ENCODE measurements at regions not wholly inside any gene's neighbourhood (a gene's known extent, or its start where the extent isn't known, plus 50 kb on each side); places are given as distances from the start of the nearest gene placed in this dataset.

- Histone ChIP-seq H3K4me2 (replicated peaks; ENCODE audit: extremely low read depth, low read length, poor library complexity, severe bottlenecking) (no peak overlapping the region), H4K20me1 (ENCODE audit: insufficient read depth, low read length) (no peaks in the 10 kb centered on the region), H3K9ac (ENCODE audit: insufficient read depth, low read length, poor library complexity, severe bottlenecking) (no peak overlapping the region), H3K36me3 (replicated peaks in 1 of 2; ENCODE audit: control insufficient read depth in 1 of 2, insufficient read depth in 2 of 2, low read length in 2 of 2) (no peaks in the 10 kb centered on the region), H3K4me3 (replicated peaks in 1 of 3; ENCODE audit: low read depth in 2 of 3, low read length in 3 of 3) (no peak overlapping the region), H3K4me1 (ENCODE audit: control insufficient read depth in 1 of 2, insufficient read depth in 2 of 2, low read length in 2 of 2) (peaks cover 26 to 29% of the 10 kb centered on the region in 2 donors), H3K9me3 (replicated peaks in 1 of 2; ENCODE audit: control insufficient read depth in 1 of 2, insufficient read depth in 1 of 2, low read length in 2 of 2) (peaks cover 10 to 13% of the 10 kb centered on the region in 2 donors), H2AFZ (ENCODE audit: insufficient read depth, low read depth, low read length, poor library complexity, severe bottlenecking) (no peak overlapping the region), H3K27ac (ENCODE audit: low read depth in 1 of 2, low read length in 2 of 2) (no peak overlapping the region), H3K27me3 (ENCODE audit: control insufficient read depth in 2 of 2, insufficient read depth in 2 of 2, low read length in 2 of 2) (no peaks in the 10 kb centered on the region), H3K79me2 (ENCODE audit: insufficient read depth, low read length) (no peaks in the 10 kb centered on the region)
- no peak for TF ChIP-seq CTCF (IDR thresholded peaks at IDR 0.05)
- Mint-ChIP-seq H3K4me1 (peaks cover 28% of the 10 kb centered on the region), H3K27me3 (ENCODE audit: low read depth in 3 of 3) (peaks cover 0 to 2% (median 1%) of the 10 kb centered on the region in 3 donors), H3K27ac (peak overlapping the region in 1 of 7 donors; percentile 78), H3K4me3 (no peak overlapping the region), H3K9me3 (peaks cover 2 to 18% (median 14%) of the 10 kb centered on the region in 7 donors), H3K36me3 (no peaks in the 10 kb centered on the region)
- WGBS (ENCODE audit: insufficient coverage): 90% methylated on average over 5 of the region's 6 CpGs
- intact Hi-C loops (cut with micrococcal nuclease): loop anchor here in 1 of 2 donors (5.0 kb wide), 1 partner anchor 67 kb away; the partner anchor contains the start of gene ATF3
- no peak for DNase-seq
Observed at GRCh38 chr1:212539737-212540430, 68.7 kb upstream of the ATF3 start.

GRCh38 chr1:212542761-212543187 lies 65.8 kb upstream of the ATF3 start:
- Mint-ChIP-seq H3K27ac (peak overlapping the region; percentile 95 to 98 (median 97)), H3K9me3 (peaks cover 0 to 6% (median 5%) of the 10 kb centered on the region in 7 donors), H3K36me3 (no peaks in the 10 kb centered on the region), H3K4me3 (peak overlapping the region in 1 of 2 donors; percentile 67), H3K4me1 (peaks cover 44% of the 10 kb centered on the region), H3K27me3 (ENCODE audit: low read depth in 3 of 3) (no peaks in the 10 kb centered on the region)
- Histone ChIP-seq H2AFZ (ENCODE audit: insufficient read depth, low read depth, low read length, poor library complexity, severe bottlenecking) (peak overlapping the region; percentile 47), H3K27ac (ENCODE audit: low read depth in 1 of 2, low read length in 2 of 2) (peak overlapping the region; percentile 87 to 94), H3K4me3 (replicated peaks in 1 of 3; ENCODE audit: low read depth in 2 of 3, low read length in 3 of 3) (peak overlapping the region in 1 of 3 experiments; percentile 51), H3K4me1 (ENCODE audit: control insufficient read depth in 1 of 2, insufficient read depth in 2 of 2, low read length in 2 of 2) (peaks cover 43 to 48% of the 10 kb centered on the region in 2 donors), H3K4me2 (replicated peaks; ENCODE audit: extremely low read depth, low read length, poor library complexity, severe bottlenecking) (peak overlapping the region; percentile 42), H3K79me2 (ENCODE audit: insufficient read depth, low read length) (no peaks in the 10 kb centered on the region), H3K9me3 (replicated peaks in 1 of 2; ENCODE audit: control insufficient read depth in 1 of 2, insufficient read depth in 1 of 2, low read length in 2 of 2) (peaks cover 2 to 3% of the 10 kb centered on the region in 2 donors), H3K36me3 (replicated peaks in 1 of 2; ENCODE audit: control insufficient read depth in 1 of 2, insufficient read depth in 2 of 2, low read length in 2 of 2) (no peaks in the 10 kb centered on the region), H4K20me1 (ENCODE audit: insufficient read depth, low read length) (no peaks in the 10 kb centered on the region), H3K9ac (ENCODE audit: insufficient read depth, low read length, poor library complexity, severe bottlenecking) (peak overlapping the region; percentile 32), H3K27me3 (ENCODE audit: control insufficient read depth in 2 of 2, insufficient read depth in 2 of 2, low read length in 2 of 2) (no peaks in the 10 kb centered on the region)
- WGBS (ENCODE audit: insufficient coverage): 0% methylated on average over 2 of the region's 5 CpGs
- intact Hi-C loops (cut with micrococcal nuclease): loop anchor here in 1 of 2 donors (2.0 to 5.0 kb wide), 2 partner anchors 16 to 65 kb away; partner anchors contain the start of gene ATF3
- TF ChIP-seq CTCF (IDR thresholded peaks at IDR 0.05): no peak
- DNase-seq: peak; percentile 88 to 96 (median 95)

All from CD14-positive monocyte (primary cell).